HG02885 (cell line): ENCODE measurements at regions not wholly inside any gene's neighbourhood (a gene's known extent, or its start where the extent isn't known, plus 50 kb on each side); places are given as distances from the start of the nearest gene placed in this dataset.

ENCODE experiments used
- ATAC-seq: cut with Tn5 transposase; IDR thresholded peaks from one replicate; pipeline ENCODE4 v1.9.1; 2021; ENCODE audit warnings: mild to moderate bottlenecking; ENCODE audit not compliant: unreplicated experiment, poor library complexity

- no peak for ATAC-seq
These were observed 99.2 kb downstream of the C12orf50 start for GRCh38 chr12:87930033-87930432.

GRCh38 chr12:87929346-87929745 lies 99.9 kb downstream of the C12orf50 start:
- ATAC-seq: no peak

GRCh38 chr12:87928031-87928430 lies 101.2 kb downstream of the C12orf50 start:
- no peak for ATAC-seq

GRCh38 chr12:87925021-87925420 lies 104.2 kb downstream of the C12orf50 start:
- no peak for ATAC-seq

- ATAC-seq: no peak
These were observed 105.1 kb downstream of the C12orf50 start for GRCh38 chr12:87924149-87924548.

- ATAC-seq: no peak
These were observed 105.8 kb downstream of the C12orf50 start for GRCh38 chr12:87923361-87923760.

- no peak for ATAC-seq
These were observed 106.5 kb downstream of the C12orf50 start for GRCh38 chr12:87922736-87923135.

GRCh38 chr12:87921621-87922020 lies 107.6 kb downstream of the C12orf50 start:
- no peak for ATAC-seq

- no peak for ATAC-seq
These were observed 109.1 kb downstream of the C12orf50 start for GRCh38 chr12:87920139-87920538.

GRCh38 chr12:87901457-87901856 lies 127.7 kb downstream of the C12orf50 start:
- no peak for ATAC-seq

GRCh38 chr12:87897662-87898061 lies 131.5 kb downstream of the C12orf50 start:
- no peak for ATAC-seq

GRCh38 chr12:87883806-87884205 lies 145.4 kb downstream of the C12orf50 start:
- no peak for ATAC-seq

- no peak for ATAC-seq
These were observed 150.1 kb downstream of the C12orf50 start for GRCh38 chr12:87879141-87879540.

GRCh38 chr12:87870493-87871460 lies 158.4 kb downstream of the C12orf50 start:
- ATAC-seq: no peak

GRCh38 chr12:87870061-87870460 lies 159.1 kb downstream of the C12orf50 start:
- no peak for ATAC-seq

- ATAC-seq: peak; percentile 63
These were observed 162.5 kb downstream of the C12orf50 start for GRCh38 chr12:87866578-87867292.

- ATAC-seq: no peak
These were observed 167.4 kb downstream of the C12orf50 start for GRCh38 chr12:87861791-87862190.

- no peak for ATAC-seq
These were observed 175.7 kb downstream of the C12orf50 start for GRCh38 chr12:87853448-87854003.

- no peak for ATAC-seq
These were observed 180.1 kb downstream of the C12orf50 start for GRCh38 chr12:87849074-87849473.

- ATAC-seq: peak; percentile 80
These were observed 180.8 kb downstream of the C12orf50 start for GRCh38 chr12:87848248-87848868.

GRCh38 chr12:87847147-87847546 lies 182.1 kb downstream of the C12orf50 start:
- no peak for ATAC-seq
